Fibroblast of mammary gland (primary cell): ENCODE measurements at regions not wholly inside any gene's neighbourhood (a gene's known extent, or its start where the extent isn't known, plus 50 kb on each side); places are given as distances from the start of the nearest gene placed in this dataset.
A peak's percentile ranks its signal among the peaks of the same experiment; 100 is the strongest.

ENCODE experiments used
- DNase-seq: peaks from one replicate; pipeline ENCODE4 v3.0.0-alpha.2; 2010; ENCODE audit warnings: low read depth
- H3K4me3 ChIP-seq: 2 replicates; pipeline ENCODE4 v1.5.1; 2011; ENCODE audit warnings: low read depth, mild to moderate bottlenecking, low read length, moderate library complexity; ENCODE audit not compliant: control insufficient read depth
- CTCF ChIP-seq: conservative IDR thresholded peaks from 2 replicates; pipeline ENCODE4 v1.5.1; 2011; ENCODE audit warnings: low read depth, low read length, inconsistent platforms; ENCODE audit not compliant: control insufficient read depth, insufficient read depth

- DNase-seq, result no peak
- no peak for TF ChIP-seq CTCF
- no peak overlapping the region for H3K4me3 ChIP-seq
These were observed 882.3 kb upstream of the SEMA6A start for GRCh38 chr5:117456866-117457470.

- no peak for DNase-seq
- H3K4me3 ChIP-seq, result no peak overlapping the region
These were observed 880.9 kb upstream of the SEMA6A start for GRCh38 chr5:117455236-117456233.

GRCh38 chr5:117454716-117455212, 880.1 kb upstream of the SEMA6A start:
- no peak overlapping the region for H3K4me3 ChIP-seq
- peak; percentile 18 for DNase-seq
- TF ChIP-seq CTCF, result peak; percentile 68

More at GRCh38 chr5:117455236-117456233, 880.9 kb upstream of the SEMA6A start:
- peak; percentile 15 for TF ChIP-seq CTCF

- no peak for DNase-seq
- no peak for TF ChIP-seq CTCF
- no peak overlapping the region for H3K4me3 ChIP-seq
These were observed 862.2 kb upstream of the SEMA6A start for GRCh38 chr5:117436846-117437245.

- no peak for DNase-seq
- H3K4me3 ChIP-seq, result no peak overlapping the region
- no peak for TF ChIP-seq CTCF
These were observed 860.6 kb upstream of the SEMA6A start for GRCh38 chr5:117435203-117435602.

- DNase-seq, result no peak
- TF ChIP-seq CTCF, result no peak
- H3K4me3 ChIP-seq, result no peak overlapping the region
These were observed 859.6 kb upstream of the SEMA6A start for GRCh38 chr5:117434254-117434653.
